Endothelial cell of umbilical vein (primary cell): ENCODE measurements at regions not wholly inside any gene's neighbourhood (a gene's known extent, or its start where the extent isn't known, plus 50 kb on each side); places are given as distances from the start of the nearest gene placed in this dataset.

Source experiments
- BruUV-seq: library from RNA; stranded (reverse); fragments of 400-500 nt; replicated peaks from 2 replicates; lab custom pipeline; 2021; lab: Mats Ljungman, UMichigan
- CTCF ChIA-PET: fragments of 300-600, 350-600 bp; sonication (Branson Sonifier 250); formaldehyde crosslinking; loops from one replicate; lab custom pipeline; 2021; ENCODE audit warnings: antibody characterized with exemption, inconsistent platforms; lab: Charles Lee
- POLR2A ChIA-PET: fragments of 300-600, 350-600 bp; sonication (Branson Sonifier 250); formaldehyde crosslinking; loops from one replicate; lab custom pipeline; 2021; ENCODE audit warnings: antibody characterized with exemption, inconsistent platforms; lab: Charles Lee
- DNase-seq: peaks from one replicate; pipeline ENCODE4 v3.0.0-alpha.2; 2011; ENCODE audit warnings: low read depth, low spot score
- FAIRE-seq: peaks from 2 replicates; lab custom pipeline; 2011; peaks lifted over from hg19 to GRCh38; lab: Jason Lieb, UNC
- H2AFZ ChIP-seq: 2 replicates; pipeline ENCODE4 v1.6.0; 2012; ENCODE audit warnings: low read depth, low read length, control low read depth, inconsistent platforms
- H3K27ac ChIP-seq: 2 replicates; pipeline ENCODE4 v1.5.1; 2011; ENCODE audit warnings: low read depth, mild to moderate bottlenecking, control low read depth, low read length, moderate library complexity; ENCODE audit not compliant: insufficient read depth
- H3K27me3 ChIP-seq, 2 experiments: 2 replicates each; pipeline versions ENCODE4 v1.6.0 to v1.6.1; 2011; ENCODE audit warnings: low read length in 2 of 2, mixed read lengths in 1 of 2; ENCODE audit not compliant: control insufficient read depth in 2 of 2, insufficient read depth in 2 of 2
- H3K36me3 ChIP-seq, 2 experiments: 2 replicates in 1 of 2; 3 replicates in 1 of 2; pipeline ENCODE4 v1.5.1; 2011; ENCODE audit warnings: low read length in 2 of 2, mild to moderate bottlenecking in 1 of 2, moderate library complexity in 1 of 2; ENCODE audit not compliant: control insufficient read depth in 2 of 2, insufficient read depth in 2 of 2; ENCODE audit errors: extremely low read depth in 1 of 2
- H3K4me1 ChIP-seq: 3 replicates; pipeline ENCODE4 v1.5.1; 2011; ENCODE audit warnings: mild to moderate bottlenecking, low read length; ENCODE audit not compliant: control insufficient read depth, insufficient read depth; ENCODE audit errors: extremely low read depth
- H3K4me2 ChIP-seq: 2 replicates; pipeline ENCODE4 v1.6.1; 2011; ENCODE audit warnings: low read length, control low read depth, mixed read lengths; ENCODE audit not compliant: insufficient read depth
- H3K4me3 ChIP-seq, 3 experiments: fragments of 200-600 bp in 1 of 3; sonication (generic), shearing (Covaris generic) in 1 of 3; replicated peaks in 1 of 3; 2 replicates each; pipeline ENCODE4 v1.5.1; 2011 to 2016; ENCODE audit warnings: control low read depth in 3 of 3, low read length in 3 of 3, mild to moderate bottlenecking in 2 of 3, inconsistent platforms in 1 of 3, low read depth in 1 of 3, moderate library complexity in 1 of 3; ENCODE audit not compliant: insufficient read depth in 1 of 3
- H3K79me2 ChIP-seq: 2 replicates; pipeline ENCODE4 v1.6.0; 2012; ENCODE audit warnings: low read length, inconsistent platforms; ENCODE audit not compliant: control insufficient read depth, insufficient read depth
- H3K9ac ChIP-seq: replicated peaks from 2 replicates; pipeline ENCODE3; 2011; ENCODE audit warnings: low read length, control low read depth; ENCODE audit not compliant: insufficient read depth; ENCODE audit errors: extremely low read depth
- H3K9me1 ChIP-seq: replicated peaks from 3 replicates; pipeline ENCODE4 v1.6.0; 2011; ENCODE audit warnings: mild to moderate bottlenecking, low read length; ENCODE audit not compliant: control insufficient read depth, insufficient read depth; ENCODE audit errors: extremely low read depth
- H3K9me3 ChIP-seq: replicated peaks from 2 replicates; pipeline ENCODE4 v1.5.1; 2012; ENCODE audit warnings: low read length, inconsistent platforms; ENCODE audit not compliant: control insufficient read depth, insufficient read depth
- H4K20me1 ChIP-seq: replicated peaks from 2 replicates; pipeline ENCODE3; 2011; ENCODE audit warnings: mild to moderate bottlenecking, low read length; ENCODE audit not compliant: control insufficient read depth, insufficient read depth; ENCODE audit errors: extremely low read depth
- EZH2 ChIP-seq: IDR thresholded peaks from 2 replicates; pipeline ENCODE4 v1.6.1; 2012; ENCODE audit warnings: borderline replicate concordance, low read depth, mild to moderate bottlenecking, moderate library complexity, low read length, inconsistent platforms; ENCODE audit not compliant: severe bottlenecking
- FOS ChIP-seq: IDR thresholded peaks from 2 replicates; pipeline ENCODE4 v1.6.1; 2011; ENCODE audit warnings: mild to moderate bottlenecking, low read length, moderate library complexity, borderline replicate concordance; ENCODE audit not compliant: insufficient read depth
- GATA2 ChIP-seq: IDR thresholded peaks from 2 replicates; pipeline ENCODE4 v1.7.0; 2011; ENCODE audit warnings: low read depth, mild to moderate bottlenecking, moderate library complexity, mixed read lengths, low read length; ENCODE audit not compliant: insufficient read length, insufficient read depth
- JUN ChIP-seq: IDR thresholded peaks from 2 replicates; pipeline ENCODE4 v1.6.1; 2011; ENCODE audit warnings: borderline replicate concordance, low read depth; ENCODE audit not compliant: insufficient read length, insufficient read depth
- MYC ChIP-seq: IDR thresholded peaks from one replicate; pipeline ENCODE4 v1.6.1; 2011; ENCODE audit warnings: mild to moderate bottlenecking, low read depth, low read length
- POLR2A ChIP-seq: IDR thresholded peaks from 2 replicates; pipeline ENCODE4 v1.6.1; 2012; ENCODE audit warnings: low read depth, mild to moderate bottlenecking, control low read depth, low read length
- POLR2AphosphoS5 ChIP-seq: IDR thresholded peaks from 2 replicates; pipeline ENCODE4 v1.6.1; 2012; ENCODE audit warnings: low read depth, mild to moderate bottlenecking, control low read depth, low read length, moderate library complexity; ENCODE audit not compliant: insufficient read depth
- dilution Hi-C: fragments of 300-500 bp; cut with MboI; formaldehyde crosslinking; loops from one replicate; pipeline ENCODE4 v1.15.0; 2019; ENCODE audit warnings: low sequenced_read_pairs; ENCODE audit not compliant: extremely low pct_ligation_motif_present
- intact Hi-C: fragments of 100-400 bp; cut with micrococcal nuclease; formaldehyde crosslinking; loops from one replicate; pipeline ENCODE4 v1.10.0; 2022
- TF ChIP-seq, protein P1 (sequence below), 2 donors: IDR thresholded peaks; 1 replicate in 1 of 2; 2 replicates in 1 of 2; pipeline ENCODE4 v1.5.1; 2011; ENCODE audit warnings: low read length in 2 of 2, mild to moderate bottlenecking in 2 of 2, moderate library complexity in 2 of 2, control low read depth in 1 of 2, inconsistent platforms in 1 of 2, low read depth in 1 of 2; ENCODE audit not compliant: insufficient read depth in 1 of 2; ENCODE audit errors: extremely low read depth in 1 of 2
- TF ChIP-seq, protein P2 (sequence below): IDR thresholded peaks from 2 replicates; pipeline ENCODE4 v1.6.1; 2011; ENCODE audit not compliant: insufficient read depth, insufficient read length

DNA sequence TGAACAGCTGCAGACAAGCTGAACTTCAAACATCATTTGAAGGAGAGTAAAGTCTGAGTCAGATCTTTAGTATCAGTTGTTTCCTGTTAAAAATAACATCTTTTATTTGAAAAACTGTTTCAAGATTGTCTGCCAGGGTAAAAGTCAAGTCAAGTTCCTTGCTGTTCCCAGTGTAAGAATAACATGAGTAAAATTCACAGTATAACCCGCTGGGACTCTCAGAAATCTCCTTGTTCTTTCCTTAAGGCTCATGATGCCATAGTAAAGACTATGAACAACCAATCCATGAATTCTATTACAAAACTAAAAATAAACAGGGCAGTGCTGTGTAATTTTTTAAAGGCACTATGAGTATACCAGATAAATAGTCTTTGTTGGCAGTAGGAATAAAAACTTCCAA lies 112.9 kb downstream of the IRS2 start:
- FAIRE-seq = no peak
- no peaks in the 10 kb centered on the region for H3K4me1 ChIP-seq
- CTCF ChIA-PET = no interaction called here
- intact Hi-C loops (no loop called here), dilution Hi-C loops (no loop called here)
- H3K36me3 ChIP-seq = no peaks in the 10 kb centered on the region
- no peak for DNase-seq
- BruUV-seq = no TSS peak
- H3K27ac ChIP-seq = no peak overlapping the region
- POLR2A ChIA-PET = no interaction called here
- peaks cover 3 to 6% of the 10 kb centered on the region in 2 experiments for H3K27me3 ChIP-seq
- no peaks in the 10 kb centered on the region for H3K79me2 ChIP-seq
- H3K4me3 ChIP-seq = no peak overlapping the region
- no peaks in the 10 kb centered on the region for H4K20me1 ChIP-seq
- no peaks in the 10 kb centered on the region for H3K9me1 ChIP-seq
- no peak overlapping the region for H3K4me2 ChIP-seq
- TF ChIP-seq JUN (no peak), FOS (no peak), EZH2 (no peak), POLR2AphosphoS5 (no peak), MYC (no peak), GATA2 (no peak), POLR2A (no peak)
- TF ChIP-seq, protein P1, sequence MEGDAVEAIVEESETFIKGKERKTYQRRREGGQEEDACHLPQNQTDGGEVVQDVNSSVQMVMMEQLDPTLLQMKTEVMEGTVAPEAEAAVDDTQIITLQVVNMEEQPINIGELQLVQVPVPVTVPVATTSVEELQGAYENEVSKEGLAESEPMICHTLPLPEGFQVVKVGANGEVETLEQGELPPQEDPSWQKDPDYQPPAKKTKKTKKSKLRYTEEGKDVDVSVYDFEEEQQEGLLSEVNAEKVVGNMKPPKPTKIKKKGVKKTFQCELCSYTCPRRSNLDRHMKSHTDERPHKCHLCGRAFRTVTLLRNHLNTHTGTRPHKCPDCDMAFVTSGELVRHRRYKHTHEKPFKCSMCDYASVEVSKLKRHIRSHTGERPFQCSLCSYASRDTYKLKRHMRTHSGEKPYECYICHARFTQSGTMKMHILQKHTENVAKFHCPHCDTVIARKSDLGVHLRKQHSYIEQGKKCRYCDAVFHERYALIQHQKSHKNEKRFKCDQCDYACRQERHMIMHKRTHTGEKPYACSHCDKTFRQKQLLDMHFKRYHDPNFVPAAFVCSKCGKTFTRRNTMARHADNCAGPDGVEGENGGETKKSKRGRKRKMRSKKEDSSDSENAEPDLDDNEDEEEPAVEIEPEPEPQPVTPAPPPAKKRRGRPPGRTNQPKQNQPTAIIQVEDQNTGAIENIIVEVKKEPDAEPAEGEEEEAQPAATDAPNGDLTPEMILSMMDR (IDR thresholded peaks at IDR 0.05; ENCODE audit: extremely low read depth in 1 of 2, insufficient read depth in 1 of 2, low read depth in 1 of 2, low read length in 2 of 2) = no peak
- TF ChIP-seq, protein P2, sequence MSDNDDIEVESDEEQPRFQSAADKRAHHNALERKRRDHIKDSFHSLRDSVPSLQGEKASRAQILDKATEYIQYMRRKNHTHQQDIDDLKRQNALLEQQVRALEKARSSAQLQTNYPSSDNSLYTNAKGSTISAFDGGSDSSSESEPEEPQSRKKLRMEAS = no peak
- no peak overlapping the region for H3K9ac ChIP-seq
- H2AFZ ChIP-seq = no peak overlapping the region
- no peaks in the 10 kb centered on the region for H3K9me3 ChIP-seq
